HL-60/S4 (cell line): ENCODE measurements at regions not wholly inside any gene's neighbourhood (a gene's known extent, or its start where the extent isn't known, plus 50 kb on each side); places are given as distances from the start of the nearest gene placed in this dataset.

ENCODE experiments used
- in situ Hi-C: fragments of 300-500 bp; cut with MboI; formaldehyde crosslinking; loops from 2 replicates; pipeline ENCODE4 v1.14.3; 2022; ENCODE audit warnings: low sequenced_read_pairs

DNA sequence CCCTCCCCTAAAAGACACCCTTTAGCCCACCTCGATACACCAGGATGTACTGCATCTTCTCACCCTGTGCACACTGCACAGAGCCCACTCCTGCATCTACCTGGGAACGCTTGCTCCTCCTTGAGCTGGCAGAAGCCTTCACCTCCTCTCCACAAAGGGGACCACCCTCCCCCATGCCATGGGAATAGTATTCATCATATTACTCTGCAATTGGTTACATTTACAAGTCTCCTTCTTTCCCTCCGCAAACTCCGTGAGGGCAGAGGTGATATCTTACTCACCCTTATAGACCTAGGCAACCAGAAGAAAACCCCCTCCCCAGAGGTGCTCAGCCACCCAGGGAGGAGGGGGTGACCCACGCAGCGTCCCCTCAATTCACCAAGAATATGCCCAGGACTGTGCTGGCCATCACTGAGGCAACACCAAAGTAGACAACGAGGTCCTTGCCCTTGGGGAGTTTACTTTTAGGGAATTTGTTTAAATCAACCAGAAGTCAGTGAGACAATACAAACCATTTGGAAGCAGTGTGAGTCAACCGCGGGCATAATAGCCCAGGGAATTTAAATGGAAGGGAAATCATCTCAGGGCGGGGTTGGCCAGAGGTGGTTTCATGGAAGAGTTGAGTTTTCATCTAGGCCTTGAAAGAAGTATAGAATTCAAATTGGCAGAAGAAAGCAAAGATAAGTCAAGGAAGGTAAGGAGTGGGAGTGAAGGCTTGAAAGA lies 214.5 kb downstream of the BARX2 start:
- in situ Hi-C loops = no loop called here

DNA sequence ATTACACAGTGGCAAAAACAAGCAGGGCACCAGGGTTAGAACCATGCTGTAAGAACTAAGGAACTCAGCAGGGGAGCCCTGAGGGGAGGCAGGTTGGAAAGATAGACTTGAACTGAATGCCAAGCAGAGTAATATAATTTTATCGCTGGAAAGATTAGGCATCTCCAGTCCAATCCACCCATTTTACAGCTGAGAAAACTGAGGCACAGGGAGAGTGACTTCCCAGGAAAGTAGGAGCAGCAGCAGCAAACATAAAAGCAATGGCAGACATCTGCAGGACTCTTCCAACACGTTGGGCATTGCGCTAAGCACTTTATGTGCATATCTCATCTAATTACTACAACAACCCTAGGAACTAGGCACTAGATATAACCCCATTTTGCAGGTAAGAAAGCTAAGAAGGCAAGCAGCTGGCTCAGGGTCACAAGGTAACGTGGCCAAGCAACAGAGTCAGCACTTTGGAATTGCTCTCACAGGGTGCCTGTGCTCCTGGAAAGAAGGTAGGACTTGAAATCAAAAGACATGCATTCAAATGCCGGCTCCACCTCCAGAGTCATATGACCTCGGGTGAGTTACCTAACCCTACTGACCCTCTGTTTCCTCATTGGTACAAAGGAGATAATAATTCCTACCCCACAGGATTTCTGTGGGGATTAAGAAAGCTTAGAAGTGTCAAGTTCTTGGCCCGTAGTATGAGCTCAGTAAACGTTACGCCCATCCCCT lies 215.3 kb downstream of the BARX2 start:
- in situ Hi-C loops = no loop called here

DNA sequence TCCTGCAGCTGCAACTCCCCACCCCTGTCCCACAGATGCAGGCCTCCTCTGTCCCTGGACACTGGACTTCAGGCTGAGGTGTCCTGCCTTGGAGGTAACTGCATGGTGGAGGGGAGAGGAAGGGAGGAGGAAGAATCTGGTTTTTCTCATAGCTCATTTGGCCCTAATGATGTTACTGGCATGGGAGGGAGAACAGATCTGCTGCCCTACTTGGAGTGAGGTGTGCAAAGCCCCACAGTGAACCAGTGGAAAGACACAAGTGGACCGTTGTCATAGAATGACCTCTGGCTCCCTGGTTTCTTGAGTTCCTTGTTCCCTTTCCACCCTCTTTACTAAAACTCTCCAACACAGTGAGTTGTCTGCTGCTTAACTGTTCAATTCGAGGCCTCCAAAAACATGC lies 215.9 kb downstream of the BARX2 start:
- in situ Hi-C loops = no loop called here

DNA sequence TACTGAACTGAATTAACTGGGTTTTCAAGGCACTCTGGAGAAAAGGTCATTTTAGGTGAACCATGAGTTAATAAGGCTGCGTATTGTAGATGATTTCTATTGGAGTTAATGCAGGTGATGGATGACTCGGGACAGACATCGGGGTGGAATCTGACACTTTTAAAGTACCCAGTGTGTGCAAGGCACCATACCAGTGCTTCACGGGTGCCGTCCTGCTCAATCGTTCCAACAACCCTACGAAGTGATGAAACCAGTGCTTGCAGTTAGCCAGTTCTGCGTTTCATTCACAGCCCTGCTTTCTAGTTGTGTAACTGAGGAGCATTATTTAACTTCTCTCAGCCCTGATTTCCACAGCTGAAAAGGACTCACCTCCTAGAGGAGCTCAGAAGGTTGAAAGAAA lies 216.5 kb downstream of the BARX2 start:
- in situ Hi-C loops = no loop called here

DNA sequence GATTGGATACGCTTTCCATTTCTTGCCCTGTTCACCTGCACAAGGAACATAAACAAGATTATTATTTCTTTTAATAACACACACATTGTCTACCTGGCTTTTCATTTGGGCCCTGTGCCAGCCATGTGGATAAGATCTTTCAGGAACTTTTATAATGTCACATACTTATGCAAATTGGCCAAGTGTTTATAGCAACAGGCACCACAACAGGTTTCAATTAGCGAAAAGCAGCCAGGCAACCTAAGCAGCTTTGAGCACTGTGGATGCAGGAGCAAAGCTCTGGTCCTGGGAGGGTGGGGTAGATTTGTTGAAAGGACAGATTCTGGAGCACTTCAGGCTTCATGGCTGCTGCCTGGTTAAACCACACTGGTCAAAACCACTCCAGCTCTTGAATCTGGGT lies 217.4 kb downstream of the BARX2 start:
- in situ Hi-C loops = no loop called here

DNA sequence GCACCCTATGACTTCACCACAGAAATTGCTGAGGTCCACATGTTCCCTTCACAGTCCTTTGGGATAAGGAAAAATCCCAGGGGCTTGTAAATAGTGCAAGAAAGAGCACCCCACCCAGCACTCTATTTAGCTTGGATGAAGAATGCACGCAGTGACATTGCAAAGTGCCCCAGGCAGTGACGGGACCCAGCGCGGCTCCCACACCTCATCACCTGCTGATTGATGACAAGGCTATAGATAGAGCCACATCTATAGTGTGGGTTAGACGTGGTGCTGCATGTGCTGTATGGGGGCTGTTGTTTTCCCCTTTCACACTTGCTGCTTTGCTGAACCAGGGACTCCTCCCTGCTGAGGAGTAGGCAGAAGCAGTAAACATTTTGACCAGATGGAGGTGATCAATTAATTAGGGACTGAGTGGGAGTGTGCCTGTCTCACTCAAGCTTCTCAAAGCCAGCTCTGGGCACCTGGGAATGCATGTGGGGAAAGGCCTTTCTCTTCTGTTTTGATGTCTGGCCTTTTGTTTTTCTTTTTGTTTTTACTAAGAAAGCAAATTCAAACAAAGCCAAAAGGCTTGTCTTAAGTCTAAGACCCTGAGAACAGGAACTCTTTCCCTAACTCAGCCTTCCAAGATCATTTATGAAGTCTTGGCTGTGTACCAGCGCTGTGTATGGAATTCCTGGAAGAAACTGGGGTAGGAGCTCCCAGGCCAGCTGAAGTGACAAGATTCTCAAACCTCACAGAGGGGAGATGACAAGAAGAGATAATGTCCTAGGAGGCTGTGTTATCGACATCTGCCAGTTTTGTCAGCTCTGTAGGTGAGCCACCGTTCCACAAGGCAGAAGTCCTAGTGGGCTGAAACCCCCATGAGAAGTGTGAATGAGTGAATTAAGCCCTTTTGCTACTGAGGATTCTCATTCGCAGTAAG lies 219.7 kb downstream of the BARX2 start:
- in situ Hi-C loops = no loop called here

DNA sequence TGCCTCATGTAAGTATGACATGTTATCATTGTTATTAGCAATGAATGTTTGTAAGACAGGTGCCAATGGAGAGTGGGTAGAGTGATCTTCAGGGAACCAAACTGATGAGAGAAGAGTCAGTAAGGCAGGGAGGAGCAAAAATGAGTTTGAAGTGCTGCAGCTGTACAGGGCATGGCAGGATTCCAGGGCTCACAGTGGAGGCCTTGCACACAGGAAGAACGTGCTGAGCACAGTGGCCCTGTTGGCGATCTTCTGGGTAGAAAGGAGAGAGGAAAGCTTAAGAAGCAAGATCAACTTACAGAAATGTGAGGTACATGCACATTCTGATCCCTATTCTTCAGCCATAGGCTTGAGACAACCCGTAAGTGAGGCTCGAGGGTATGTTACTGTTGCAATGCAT lies 219.3 kb upstream of the TMEM45B start:
- in situ Hi-C loops = no loop called here

DNA sequence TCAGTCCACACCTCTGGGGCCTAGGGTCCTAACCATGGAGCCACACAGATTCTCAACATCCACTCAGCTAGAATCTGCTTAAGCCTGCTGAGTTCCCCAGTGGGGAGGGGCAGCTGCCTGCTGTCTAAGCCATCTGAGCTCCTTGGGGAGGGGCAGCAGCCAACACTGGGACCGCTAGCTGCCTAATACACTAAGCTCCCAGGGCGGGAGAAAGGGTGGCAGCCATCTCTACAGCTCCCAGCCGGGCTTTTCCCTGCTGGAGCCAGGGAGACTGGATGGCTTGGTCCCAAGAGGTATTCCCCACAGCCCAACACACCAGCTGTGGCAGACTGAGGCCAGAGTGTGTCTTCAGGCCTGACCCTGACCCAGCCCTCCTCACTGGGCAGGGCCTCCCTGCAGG lies 217.3 kb upstream of the TMEM45B start:
- in situ Hi-C loops = no loop called here

DNA sequence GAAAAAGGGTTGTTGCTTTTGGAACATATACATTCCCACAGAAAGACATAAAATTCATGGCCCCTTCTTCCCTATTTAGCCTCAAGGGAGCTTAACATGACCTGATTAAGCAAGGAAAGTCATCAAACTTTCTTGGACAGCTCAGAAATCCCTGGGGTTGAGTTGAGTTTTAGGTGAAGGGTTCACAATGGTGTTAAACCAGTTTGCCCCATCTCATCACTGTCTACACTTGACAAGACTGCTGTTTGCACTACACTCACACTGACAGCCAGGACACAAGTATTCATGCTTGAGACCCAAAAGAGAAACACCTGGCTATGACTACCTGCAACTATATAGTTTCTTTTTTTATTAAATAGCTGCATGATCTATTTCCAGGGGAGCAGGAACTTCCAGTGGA lies 209.8 kb upstream of the TMEM45B start:
- in situ Hi-C loops = no loop called here

DNA sequence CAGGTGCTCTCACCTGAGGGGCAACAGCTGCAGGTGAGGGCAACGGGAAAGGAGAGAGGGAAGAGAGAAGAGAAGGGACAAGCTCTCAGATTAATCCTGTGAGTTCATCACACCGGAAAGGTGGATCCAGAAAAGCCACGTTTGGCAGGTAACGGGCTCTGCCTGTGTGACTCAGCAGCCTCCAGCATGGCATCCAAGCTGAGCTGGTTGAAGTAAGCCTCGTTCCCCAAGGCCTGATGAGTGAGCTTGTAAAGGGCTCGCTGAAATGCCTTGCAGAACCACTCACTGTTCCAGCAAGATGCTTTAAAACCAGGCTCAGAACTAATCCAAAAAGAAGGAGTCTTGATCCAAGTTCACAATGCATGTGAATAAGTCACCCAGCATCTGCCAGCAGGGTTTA lies 206.9 kb upstream of the TMEM45B start:
- in situ Hi-C loops = no loop called here

DNA sequence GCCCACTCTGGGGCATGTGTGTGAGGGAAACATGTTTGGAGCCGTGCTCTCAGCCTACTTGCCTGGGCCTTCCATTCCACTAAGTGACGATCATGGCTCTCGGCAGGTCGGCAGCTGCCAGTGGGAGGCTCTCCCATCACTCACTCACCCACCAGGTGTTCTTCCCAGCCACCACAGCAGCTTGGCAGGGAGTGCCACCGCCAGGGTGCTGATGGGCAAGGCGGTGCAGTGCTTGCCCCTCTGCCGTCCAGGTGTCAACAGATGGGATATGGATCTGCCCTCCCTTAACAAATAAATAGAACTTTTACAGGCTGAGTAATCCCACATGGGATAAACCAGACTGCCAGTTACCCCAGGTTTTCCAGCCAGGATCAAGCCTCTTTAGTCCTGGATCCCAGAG lies 205.5 kb upstream of the TMEM45B start:
- in situ Hi-C loops = no loop called here

DNA sequence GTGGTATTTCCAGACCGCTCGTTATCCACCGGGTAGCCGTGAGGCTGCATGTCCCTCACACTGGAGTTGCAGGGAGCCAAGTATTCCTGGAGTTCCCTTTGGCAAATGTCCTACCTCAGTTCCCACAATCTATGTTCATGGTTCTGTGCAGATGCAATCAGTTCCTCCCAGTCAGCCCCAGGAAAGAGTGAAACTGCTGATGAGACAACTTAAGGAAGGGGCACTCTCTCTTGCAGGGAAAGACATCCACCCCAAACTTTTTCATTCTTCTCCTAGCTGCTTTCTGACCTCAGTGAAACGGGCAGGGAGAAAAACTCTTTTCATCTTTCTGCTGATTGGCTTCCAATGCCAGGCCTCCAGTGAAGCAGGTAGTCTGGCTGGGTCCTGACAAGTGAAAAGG lies 205.1 kb upstream of the TMEM45B start:
- in situ Hi-C loops = no loop called here

DNA sequence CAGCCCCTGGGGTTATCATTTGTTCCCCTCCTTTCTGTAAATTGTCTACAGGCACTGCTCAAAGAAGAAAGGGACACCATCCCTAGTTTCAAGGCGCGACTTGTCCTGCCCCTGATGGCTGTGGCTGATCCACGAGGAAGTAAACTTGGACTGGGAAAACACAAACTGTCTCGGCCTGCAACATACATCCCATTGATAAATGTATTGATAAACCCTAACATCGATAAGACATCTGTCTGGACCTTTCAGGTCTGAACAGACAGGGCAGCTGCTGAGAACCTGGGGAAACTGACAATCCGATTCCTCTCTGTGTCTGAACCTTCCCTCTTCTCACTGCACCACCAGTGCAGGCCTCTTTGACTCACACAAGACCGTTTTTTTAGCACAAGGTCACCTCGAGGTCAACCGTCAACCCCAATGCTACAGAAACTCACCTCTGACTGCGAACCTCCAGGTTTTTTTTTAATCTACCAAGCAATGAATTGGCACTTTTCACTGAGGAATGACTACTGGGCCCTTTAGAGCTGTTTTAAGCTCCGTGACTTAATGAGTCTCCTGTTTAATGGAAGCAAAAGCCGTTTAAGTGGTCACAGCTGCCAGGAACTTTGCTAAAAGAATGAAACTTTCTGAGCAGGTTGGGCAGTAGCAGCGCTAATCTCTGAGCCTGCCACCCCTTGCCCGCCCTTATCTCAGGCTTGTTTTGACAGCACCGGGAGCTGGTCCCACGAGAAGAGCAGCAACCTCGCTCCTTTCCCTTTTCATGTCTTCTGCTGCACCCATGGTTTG lies 203.8 kb upstream of the TMEM45B start:
- in situ Hi-C loops = no loop called here

DNA sequence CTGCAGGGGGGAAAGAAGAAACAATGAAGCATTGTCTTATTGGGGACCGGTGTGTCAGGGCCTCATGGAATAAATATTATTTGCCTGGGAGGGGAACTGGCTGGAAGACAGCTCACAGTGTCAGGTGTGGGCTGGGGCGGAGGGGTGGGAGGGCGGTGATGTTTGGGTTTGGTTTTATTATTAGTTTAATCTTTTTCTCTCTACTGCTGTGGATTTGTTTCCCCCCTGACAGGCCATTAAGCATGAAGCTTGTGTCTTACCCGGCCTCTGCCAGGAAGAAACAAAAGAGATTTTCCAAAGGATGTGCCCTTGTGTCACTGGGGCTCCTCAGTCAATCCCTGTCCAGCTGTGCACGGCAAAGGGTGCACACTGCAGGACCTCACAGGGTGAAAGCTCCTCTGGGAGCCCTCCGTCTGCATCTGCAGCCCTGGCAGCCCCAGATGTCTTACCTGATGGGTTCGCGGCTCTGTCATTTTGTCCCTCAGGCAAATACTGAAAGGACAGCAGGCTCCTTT lies 203.1 kb upstream of the TMEM45B start:
- in situ Hi-C loops = no loop called here

DNA sequence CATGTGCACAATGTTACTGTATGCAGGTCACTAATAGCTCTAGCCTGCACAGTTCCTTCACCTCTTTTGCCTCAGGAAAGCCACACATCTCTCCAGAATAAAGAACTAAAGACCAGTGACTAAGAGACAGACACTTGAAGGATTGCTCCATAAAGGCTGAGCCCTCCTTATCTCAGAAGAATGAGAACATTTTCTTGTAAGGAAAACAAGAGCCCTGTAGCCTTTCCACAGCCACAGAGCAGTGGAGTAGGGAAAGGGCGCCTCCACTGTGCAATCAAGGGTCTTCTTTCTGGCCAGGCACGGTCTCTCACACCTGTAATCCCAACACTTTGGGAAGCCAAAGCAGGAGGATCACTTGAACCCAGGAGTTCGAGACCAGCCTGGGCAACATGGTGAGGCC lies 202.6 kb upstream of the TMEM45B start:
- in situ Hi-C loops = no loop called here

DNA sequence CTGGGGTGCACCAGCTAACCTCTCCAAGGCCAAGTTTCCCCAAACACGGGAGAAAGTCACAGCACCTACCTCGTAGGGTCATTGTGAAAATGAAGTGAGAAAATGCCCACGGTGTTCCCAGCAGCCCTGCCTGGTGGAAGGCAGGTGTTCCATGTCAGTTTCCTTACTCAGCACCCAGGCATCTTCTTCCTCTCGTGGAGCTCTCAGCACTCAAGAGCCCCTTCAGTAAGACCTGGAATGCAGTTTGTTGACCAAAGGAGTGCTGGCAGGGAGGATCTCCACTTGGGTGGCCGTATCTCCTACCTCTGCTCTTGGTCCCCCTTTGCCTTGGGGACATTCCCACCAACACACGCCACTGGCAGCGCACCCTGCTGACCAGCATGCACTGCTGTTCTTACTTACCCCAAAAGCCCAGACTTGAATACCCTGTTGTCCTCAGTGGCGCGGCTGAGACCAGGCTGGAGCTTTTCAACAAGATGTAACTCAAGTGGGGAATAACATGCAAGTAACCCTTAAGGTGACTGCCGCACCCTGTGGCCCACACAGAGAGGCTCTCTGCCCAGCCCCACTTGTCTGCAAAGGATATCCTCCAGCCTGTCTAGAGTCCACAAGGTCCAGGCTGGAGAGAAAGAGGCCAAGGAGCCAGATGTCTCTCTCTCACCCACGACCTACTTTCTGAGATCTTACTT lies 201.2 kb upstream of the TMEM45B start:
- in situ Hi-C loops = no loop called here

DNA sequence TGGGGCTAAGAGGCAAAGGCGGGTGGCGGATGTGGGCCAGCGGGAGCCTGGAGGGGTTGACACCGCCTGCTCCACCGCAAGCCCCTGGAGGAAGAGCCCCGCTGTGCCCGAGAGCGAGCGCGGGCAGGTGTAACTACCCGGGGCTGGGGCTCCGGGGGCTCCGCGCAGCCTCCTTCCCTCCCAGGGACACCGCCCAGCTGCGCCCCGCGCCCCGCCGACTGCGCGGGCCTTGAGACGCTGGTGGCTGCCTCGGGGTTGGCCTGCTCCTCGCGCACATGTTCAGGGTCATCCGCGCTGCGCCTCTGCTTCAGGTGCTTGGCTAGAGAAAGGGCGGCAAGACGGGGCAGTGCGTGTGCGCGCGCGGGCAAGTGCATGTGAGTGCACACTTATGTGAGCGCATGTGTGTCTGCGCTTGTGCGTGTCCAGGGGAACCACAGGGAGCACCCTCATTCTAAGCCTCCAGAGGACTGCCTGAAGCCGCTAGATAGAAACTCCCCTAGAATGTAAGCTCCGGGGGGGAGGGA lies 197.5 kb upstream of the TMEM45B start:
- in situ Hi-C loops = no loop called here

DNA sequence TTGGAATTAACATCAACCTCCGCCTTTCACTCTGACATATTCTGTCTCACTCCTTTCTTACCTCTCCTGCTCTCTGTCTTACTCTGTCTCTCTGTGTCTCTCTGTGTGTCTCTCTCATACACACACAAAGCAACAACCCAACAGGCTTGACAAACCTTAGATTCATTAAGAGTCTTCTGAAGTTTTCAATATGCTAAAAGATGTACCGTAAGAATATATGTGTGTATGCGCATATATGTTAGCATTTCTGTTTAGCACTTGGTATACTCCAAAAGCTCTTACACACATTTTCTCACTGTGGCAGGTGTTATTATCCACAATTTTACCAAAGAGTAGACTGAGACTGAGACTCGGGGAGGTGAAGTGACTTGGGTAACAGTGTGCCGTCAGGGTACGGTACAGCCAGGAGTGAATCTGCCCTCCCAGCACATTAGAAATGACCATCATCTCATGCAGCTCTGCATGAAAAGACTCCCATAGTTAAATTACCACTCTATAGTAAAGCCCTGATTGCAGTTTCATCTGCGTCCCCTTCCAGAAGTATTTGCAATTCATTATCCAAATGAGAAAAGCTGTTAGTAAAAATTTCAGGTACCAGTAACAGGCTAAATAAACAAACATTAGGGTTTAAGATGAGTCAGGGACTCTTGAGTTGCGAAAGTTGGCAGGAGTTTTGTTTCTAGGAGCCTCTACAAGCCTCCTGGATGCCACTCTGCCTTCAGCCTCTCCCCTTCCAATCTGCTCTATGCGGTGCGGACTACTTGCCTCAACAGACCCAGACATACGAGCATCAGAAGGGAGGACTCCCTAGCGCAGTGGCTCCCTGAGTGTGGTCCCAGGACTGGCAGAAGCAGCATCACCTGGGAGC lies 195.2 kb upstream of the TMEM45B start:
- in situ Hi-C loops = no loop called here

DNA sequence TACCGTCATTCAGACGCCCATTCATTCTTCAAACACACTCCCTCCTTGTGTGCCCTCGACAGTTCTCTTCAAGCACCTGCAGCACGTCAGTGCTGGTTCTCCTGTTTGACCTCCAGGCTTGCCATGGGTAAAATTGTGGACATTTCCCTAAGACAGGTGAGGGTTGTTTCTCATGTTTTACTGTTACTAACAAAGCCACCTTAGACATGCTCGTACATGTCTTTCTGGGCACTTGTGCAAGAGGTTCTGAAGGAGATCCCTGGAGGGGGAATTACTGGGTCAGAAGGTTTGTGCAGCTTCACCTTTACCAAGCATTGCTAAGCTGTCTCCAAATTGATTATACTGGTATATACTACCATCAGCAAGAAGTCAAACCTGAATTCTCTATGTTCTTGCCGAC lies 189.7 kb upstream of the TMEM45B start:
- in situ Hi-C loops = no loop called here
